ENCODE measurements at regions not wholly inside any gene's neighbourhood (a gene's known extent, or its start where the extent isn't known, plus 50 kb on each side); places are given as distances from the start of the nearest gene placed in this dataset.

DNA sequence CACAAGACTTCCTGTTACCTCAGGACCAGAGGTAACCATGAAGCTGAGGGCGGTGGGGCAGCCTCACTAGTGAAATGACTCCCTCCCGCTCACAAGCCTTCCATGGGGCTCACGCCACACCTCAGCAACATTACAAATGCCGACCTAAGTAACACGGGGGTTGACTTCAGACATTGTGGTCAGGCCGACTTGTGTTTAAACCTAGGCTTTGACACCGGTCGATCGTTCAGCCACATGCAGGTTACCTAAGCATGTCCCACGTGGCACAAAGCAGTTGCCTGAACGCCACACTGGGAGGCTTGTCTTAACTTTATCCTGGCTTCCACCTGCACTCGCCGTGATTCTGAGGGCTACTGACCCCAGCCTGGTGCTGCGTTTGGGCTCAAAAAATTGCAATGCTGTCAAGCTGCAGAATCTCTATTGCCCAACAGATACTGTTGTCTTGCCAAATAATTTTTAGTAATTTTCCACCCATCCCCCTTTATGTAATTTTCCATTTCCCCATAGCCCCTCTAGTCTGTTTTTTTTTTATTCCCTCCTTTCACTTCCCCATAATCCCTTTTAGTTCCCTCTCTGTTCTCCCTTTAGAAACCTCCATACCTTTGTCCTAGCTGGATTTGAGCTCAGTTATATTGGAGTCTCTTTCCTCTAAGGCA is 158.6 kb upstream of the RGMA start:
- H3K27ac ChIP-seq (ENCODE audit: low read depth, low read length): no peak overlapping the region
- no peak for DNase-seq (ENCODE audit: low read depth)
- TF ChIP-seq CTCF (IDR thresholded peaks at IDR 0.05; ENCODE audit: insufficient read depth, low read depth, low read length) (no peak), EZH2 (IDR thresholded peaks at IDR 0.05; ENCODE audit: insufficient read depth, low read length) (no peak)
- H3K9me3 ChIP-seq (ENCODE audit: insufficient read depth, low read depth, low read length): no peaks in the 10 kb centered on the region
- H3K27me3 ChIP-seq (ENCODE audit: insufficient read depth, low read length): no peaks in the 10 kb centered on the region
- no peak overlapping the region for H3K27ac Mint-ChIP-seq (ENCODE audit: unreplicated experiment)
- H3K4me3 ChIP-seq (ENCODE audit: insufficient read depth, low read depth, low read length): no peak overlapping the region
- no peak overlapping the region for H3K4me3 Mint-ChIP-seq (ENCODE audit: unreplicated experiment)
- peaks cover 35% of the 10 kb centered on the region for H3K27me3 Mint-ChIP-seq (ENCODE audit: low read depth, unreplicated experiment)
- no peak overlapping the region for H3K9ac ChIP-seq (ENCODE audit: low read length)
- H3K4me2 ChIP-seq (ENCODE audit: low read length): no peak overlapping the region
- H3K36me3 ChIP-seq (ENCODE audit: insufficient read depth, low read length): no peaks in the 10 kb centered on the region
- H3K4me1 ChIP-seq (ENCODE audit: insufficient read depth, low read length): no peaks in the 10 kb centered on the region
- H2AFZ ChIP-seq (ENCODE audit: low read depth, low read length): no peak overlapping the region
- no peaks in the 10 kb centered on the region for H3K36me3 Mint-ChIP-seq (ENCODE audit: low read depth, unreplicated experiment)
- H4K20me1 ChIP-seq (ENCODE audit: insufficient read depth, low read length): no peaks in the 10 kb centered on the region
- no peak for FAIRE-seq
- H3K9me3 Mint-ChIP-seq (ENCODE audit: unreplicated experiment): peaks cover 2% of the 10 kb centered on the region
- no peaks in the 10 kb centered on the region for H3K4me1 Mint-ChIP-seq (ENCODE audit: low read depth, unreplicated experiment)
- no peaks in the 10 kb centered on the region for H3K79me2 ChIP-seq (ENCODE audit: insufficient read depth, low read length)

- no peak overlapping the region for H3K4me3 ChIP-seq (ENCODE audit: insufficient read depth, low read depth, low read length)
- no peaks in the 10 kb centered on the region for H3K9me3 ChIP-seq (ENCODE audit: insufficient read depth, low read depth, low read length)
- H3K27me3 ChIP-seq (ENCODE audit: insufficient read depth, low read length): no peaks in the 10 kb centered on the region
- no peak for FAIRE-seq
- H3K27ac Mint-ChIP-seq (ENCODE audit: unreplicated experiment): no peak overlapping the region
- peaks cover 2% of the 10 kb centered on the region for H3K9me3 Mint-ChIP-seq (ENCODE audit: unreplicated experiment)
- no peak overlapping the region for H3K4me2 ChIP-seq (ENCODE audit: low read length)
- no peaks in the 10 kb centered on the region for H3K79me2 ChIP-seq (ENCODE audit: insufficient read depth, low read length)
- no peaks in the 10 kb centered on the region for H3K4me1 Mint-ChIP-seq (ENCODE audit: low read depth, unreplicated experiment)
- H3K36me3 Mint-ChIP-seq (ENCODE audit: low read depth, unreplicated experiment): no peaks in the 10 kb centered on the region
- H3K27me3 Mint-ChIP-seq (ENCODE audit: low read depth, unreplicated experiment): peaks cover 31% of the 10 kb centered on the region
- no peaks in the 10 kb centered on the region for H3K4me1 ChIP-seq (ENCODE audit: insufficient read depth, low read length)
- no peak for DNase-seq (ENCODE audit: low read depth)
- H3K27ac ChIP-seq (ENCODE audit: low read depth, low read length): no peak overlapping the region
- no peak overlapping the region for H3K4me3 Mint-ChIP-seq (ENCODE audit: unreplicated experiment)
- H3K36me3 ChIP-seq (ENCODE audit: insufficient read depth, low read length): no peaks in the 10 kb centered on the region
- H2AFZ ChIP-seq (ENCODE audit: low read depth, low read length): no peak overlapping the region
- no peak for TF ChIP-seq EZH2 (IDR thresholded peaks at IDR 0.05; ENCODE audit: insufficient read depth, low read length)
- no peak for TF ChIP-seq CTCF (IDR thresholded peaks at IDR 0.05; ENCODE audit: insufficient read depth, low read depth, low read length)
- no peaks in the 10 kb centered on the region for H4K20me1 ChIP-seq (ENCODE audit: insufficient read depth, low read length)
- no peak overlapping the region for H3K9ac ChIP-seq (ENCODE audit: low read length)
These were observed 157.5 kb upstream of the RGMA start for GRCh38 chr15:93246266-93247242.
